Thyroid gland (tissue), 4 donors: ENCODE measurements at regions not wholly inside any gene's neighbourhood (a gene's known extent, or its start where the extent isn't known, plus 50 kb on each side); places are given as distances from the start of the nearest gene placed in this dataset.

ENCODE experiments used
- CTCF ChIP-seq, 6 experiments: fragments of 200-600 bp in 3 of 6; fragments of 450-650 bp in 3 of 6; sonication (generic) in 3 of 6; IDR thresholded peaks; one replicate each; pipeline ENCODE4 v1.5.1; 2016 to 2019; ENCODE audit warnings: antibody characterized with exemption in 6 of 6, mild to moderate bottlenecking in 2 of 6, inconsistent platforms in 1 of 6, moderate library complexity in 1 of 6
- POLR2A ChIP-seq, 2 donors: fragments of 450-650 bp; IDR thresholded peaks; one replicate each; pipeline ENCODE4 v1.6.1; 2017; ENCODE audit warnings: antibody characterized with exemption in 2 of 2, mild to moderate bottlenecking in 2 of 2, moderate library complexity in 1 of 2

- TF ChIP-seq CTCF (IDR thresholded peaks at IDR 0.05), result no peak
- TF ChIP-seq POLR2A (IDR thresholded peaks at IDR 0.05), result no peak
These were observed 79.4 kb upstream of the EN2 start for GRCh38 chr7:155378580-155378934.
